ENCODE measurements at regions not wholly inside any gene's neighbourhood (a gene's known extent, or its start where the extent isn't known, plus 50 kb on each side); places are given as distances from the start of the nearest gene placed in this dataset.
"Not testable (repeated sequence)": the region's sequence is repeated elsewhere in the genome, so short reads cannot be mapped to it uniquely, and the experiment has no call there.

GRCh38 chr14:105709281-105710118, 183.1 kb downstream of the TMEM121 start:
- DNase-seq (ENCODE audit: low spot score) = no peak

GRCh38 chr14:105710119-105711043, 184.0 kb downstream of the TMEM121 start:
- DNase-seq (ENCODE audit: low spot score) = no peak

GRCh38 chr14:105711044-105711620, 184.7 kb downstream of the TMEM121 start:
- DNase-seq (ENCODE audit: low spot score) = no peak

- DNase-seq (ENCODE audit: low spot score) = no peak
Measured at GRCh38 chr14:105711841-105712460, 185.6 kb downstream of the TMEM121 start.

- not testable (repeated sequence) for DNase-seq (ENCODE audit: low spot score)
Measured at GRCh38 chr14:105712670-105713069, 186.3 kb downstream of the TMEM121 start.

GRCh38 chr14:105713160-105713559, 186.8 kb downstream of the TMEM121 start:
- DNase-seq (ENCODE audit: low spot score) = not testable (repeated sequence)

- DNase-seq (ENCODE audit: low spot score) = not testable (repeated sequence)
Measured at GRCh38 chr14:105713836-105714235, 187.5 kb downstream of the TMEM121 start.

GRCh38 chr14:105718787-105719186, 192.4 kb downstream of the TMEM121 start:
- DNase-seq (ENCODE audit: low spot score) = not testable (repeated sequence)

- DNase-seq (ENCODE audit: low spot score) = not testable (repeated sequence)
Measured at GRCh38 chr14:105720106-105720505, 193.7 kb downstream of the TMEM121 start.

GRCh38 chr14:105720852-105721601, 194.6 kb downstream of the TMEM121 start:
- DNase-seq (ENCODE audit: low spot score) = not testable (repeated sequence)

- DNase-seq (ENCODE audit: low spot score) = not testable (repeated sequence)
Measured at GRCh38 chr14:105721602-105721970, 195.2 kb downstream of the TMEM121 start.

- DNase-seq (ENCODE audit: low spot score) = not testable (repeated sequence)
Measured at GRCh38 chr14:105721996-105722709, 195.8 kb downstream of the TMEM121 start.

GRCh38 chr14:105723271-105723670, 196.9 kb downstream of the TMEM121 start:
- DNase-seq (ENCODE audit: low spot score) = not testable (repeated sequence)

- DNase-seq (ENCODE audit: low spot score) = not testable (repeated sequence)
Measured at GRCh38 chr14:105723776-105724175, 197.4 kb downstream of the TMEM121 start.

- DNase-seq (ENCODE audit: low spot score) = not testable (repeated sequence)
Measured at GRCh38 chr14:105729825-105730368, 203.5 kb downstream of the TMEM121 start.

GRCh38 chr14:105730731-105731130, 204.3 kb downstream of the TMEM121 start:
- not testable (repeated sequence) for DNase-seq (ENCODE audit: low spot score)

- not testable (repeated sequence) for DNase-seq (ENCODE audit: low spot score)
Measured at GRCh38 chr14:105731221-105731985, 205.0 kb downstream of the TMEM121 start.

GRCh38 chr14:105733081-105734065, 207.0 kb downstream of the TMEM121 start:
- DNase-seq (ENCODE audit: low spot score) = no peak
